Astrocyte (in vitro differentiated cells and primary cell): ENCODE measurements at regions not wholly inside any gene's neighbourhood (a gene's known extent, or its start where the extent isn't known, plus 50 kb on each side); places are given as distances from the start of the nearest gene placed in this dataset.

Source experiments
- DNase-seq: peaks from one replicate; pipeline ENCODE4 v3.0.0-alpha.2; 2010; ENCODE audit warnings: low read depth
- FAIRE-seq: peaks from 2 replicates; lab custom pipeline; 2011; peaks lifted over from hg19 to GRCh38; lab: Jason Lieb, UNC
- H2AFZ ChIP-seq: 2 replicates; pipeline ENCODE4 v1.6.0; 2012; ENCODE audit warnings: low read depth, low read length, inconsistent platforms
- H3K27ac ChIP-seq: 2 replicates; pipeline ENCODE4 v1.5.1; 2011; ENCODE audit warnings: low read depth, low read length, inconsistent platforms
- H3K27me3 ChIP-seq: 2 replicates; pipeline ENCODE4 v1.6.0; 2011; ENCODE audit warnings: low read length, inconsistent platforms; ENCODE audit not compliant: insufficient read depth
- H3K36me3 ChIP-seq: 2 replicates; pipeline ENCODE4 v1.5.1; 2011; ENCODE audit warnings: low read length, inconsistent platforms; ENCODE audit not compliant: insufficient read depth
- H3K4me1 ChIP-seq: 2 replicates; pipeline ENCODE4 v1.5.1; 2011; ENCODE audit warnings: low read length, inconsistent platforms; ENCODE audit not compliant: insufficient read depth
- H3K4me2 ChIP-seq: 2 replicates; pipeline ENCODE4 v1.6.0; 2012; ENCODE audit warnings: low read length, inconsistent platforms
- H3K4me3 ChIP-seq: 2 replicates; pipeline ENCODE4 v1.5.1; 2011; ENCODE audit warnings: low read depth, mild to moderate bottlenecking, low read length, inconsistent platforms; ENCODE audit not compliant: insufficient read depth
- H3K79me2 ChIP-seq: 2 replicates; pipeline ENCODE4 v1.6.0; 2012; ENCODE audit warnings: mild to moderate bottlenecking, low read length, inconsistent platforms; ENCODE audit not compliant: insufficient read depth
- H3K9ac ChIP-seq: 2 replicates; pipeline ENCODE4 v1.6.0; 2012; ENCODE audit warnings: mild to moderate bottlenecking, low read length, inconsistent platforms
- H3K9me3 ChIP-seq: 2 replicates; pipeline ENCODE4 v1.5.1; 2012; ENCODE audit warnings: low read depth, mild to moderate bottlenecking, low read length, inconsistent platforms; ENCODE audit not compliant: insufficient read depth
- H4K20me1 ChIP-seq: 2 replicates; pipeline ENCODE4 v1.6.0; 2012; ENCODE audit warnings: low read length, inconsistent platforms; ENCODE audit not compliant: insufficient read depth
- H3K27ac Mint-ChIP-seq: one replicate; pipeline ENCODE4 v1.8.0; 2021; ENCODE audit warnings: mild to moderate bottlenecking, mixed read lengths; ENCODE audit not compliant: unreplicated experiment
- H3K27me3 Mint-ChIP-seq: one replicate; pipeline ENCODE4 v1.8.0; 2021; ENCODE audit warnings: low read depth, mixed read lengths; ENCODE audit not compliant: unreplicated experiment
- H3K36me3 Mint-ChIP-seq: one replicate; pipeline ENCODE4 v1.8.0; 2021; ENCODE audit warnings: low read depth, mixed read lengths; ENCODE audit not compliant: unreplicated experiment
- H3K4me1 Mint-ChIP-seq: one replicate; pipeline ENCODE4 v1.8.0; 2021; ENCODE audit warnings: low read depth, mixed read lengths; ENCODE audit not compliant: unreplicated experiment
- H3K4me3 Mint-ChIP-seq: one replicate; pipeline ENCODE4 v1.8.0; 2021; ENCODE audit warnings: mild to moderate bottlenecking, moderate library complexity, mixed read lengths; ENCODE audit not compliant: unreplicated experiment
- H3K9me3 Mint-ChIP-seq: one replicate; pipeline ENCODE4 v1.8.0; 2021; ENCODE audit warnings: mild to moderate bottlenecking, mixed read lengths; ENCODE audit not compliant: unreplicated experiment
- CTCF ChIP-seq: IDR thresholded peaks from 2 replicates; pipeline ENCODE4 v1.5.1; 2011; ENCODE audit warnings: low read depth, mild to moderate bottlenecking, inconsistent platforms, low read length, moderate library complexity; ENCODE audit not compliant: insufficient read depth
- EZH2 ChIP-seq: IDR thresholded peaks from 2 replicates; pipeline ENCODE4 v1.6.1; 2012; ENCODE audit warnings: mild to moderate bottlenecking, low read length, inconsistent platforms; ENCODE audit not compliant: insufficient read depth

- Histone ChIP-seq H3K4me2 (no peak overlapping the region), H4K20me1 (no peaks in the 10 kb centered on the region), H3K9me3 (no peaks in the 10 kb centered on the region), H3K4me3 (no peak overlapping the region), H3K4me1 (no peaks in the 10 kb centered on the region), H3K27me3 (no peaks in the 10 kb centered on the region), H3K27ac (no peak overlapping the region), H2AFZ (no peak overlapping the region), H3K36me3 (no peaks in the 10 kb centered on the region), H3K9ac (no peak overlapping the region), H3K79me2 (no peaks in the 10 kb centered on the region)
- no peak overlapping the region for H3K4me3 Mint-ChIP-seq
- DNase-seq (no peak), FAIRE-seq (no peak)
- H3K9me3 Mint-ChIP-seq = no peaks in the 10 kb centered on the region
- H3K36me3 Mint-ChIP-seq = no peaks in the 10 kb centered on the region
- H3K4me1 Mint-ChIP-seq = peaks cover 3% of the 10 kb centered on the region
- TF ChIP-seq EZH2 = no peak
- TF ChIP-seq CTCF = no peak
- H3K27ac Mint-ChIP-seq = no peak overlapping the region
- H3K27me3 Mint-ChIP-seq = peaks cover 3% of the 10 kb centered on the region
These were observed 289.5 kb upstream of the FAT3 start for GRCh38 chr11:91935120-91935519.

- H3K4me1 ChIP-seq = no peaks in the 10 kb centered on the region
- Mint-ChIP-seq H3K4me3 (no peak overlapping the region), H3K27me3 (peaks cover 3% of the 10 kb centered on the region), H3K9me3 (no peaks in the 10 kb centered on the region), H3K36me3 (no peaks in the 10 kb centered on the region), H3K27ac (no peak overlapping the region), H3K4me1 (peaks cover 3% of the 10 kb centered on the region)
- no peaks in the 10 kb centered on the region for H3K9me3 ChIP-seq
- no peak overlapping the region for H3K4me3 ChIP-seq
- no peaks in the 10 kb centered on the region for H3K36me3 ChIP-seq
- H3K79me2 ChIP-seq = no peaks in the 10 kb centered on the region
- no peak for FAIRE-seq
- no peaks in the 10 kb centered on the region for H3K27me3 ChIP-seq
- H3K27ac ChIP-seq = no peak overlapping the region
- H3K4me2 ChIP-seq = no peak overlapping the region
- peak; percentile 25 for DNase-seq
- H3K9ac ChIP-seq = no peak overlapping the region
- H2AFZ ChIP-seq = no peak overlapping the region
- no peaks in the 10 kb centered on the region for H4K20me1 ChIP-seq
- TF ChIP-seq CTCF (no peak), EZH2 (no peak)
These were observed 292.3 kb upstream of the FAT3 start for GRCh38 chr11:91932151-91932821.

- H3K27ac ChIP-seq = no peak overlapping the region
- Mint-ChIP-seq H3K4me1 (peaks cover 11% of the 10 kb centered on the region), H3K36me3 (no peaks in the 10 kb centered on the region), H3K4me3 (no peak overlapping the region), H3K27me3 (peaks cover 6% of the 10 kb centered on the region), H3K9me3 (no peaks in the 10 kb centered on the region), H3K27ac (no peak overlapping the region)
- no peaks in the 10 kb centered on the region for H3K27me3 ChIP-seq
- DNase-seq = no peak
- no peak overlapping the region for H3K9ac ChIP-seq
- H3K4me3 ChIP-seq = no peak overlapping the region
- no peak for TF ChIP-seq EZH2
- no peak for TF ChIP-seq CTCF
- H2AFZ ChIP-seq = no peak overlapping the region
- no peaks in the 10 kb centered on the region for H4K20me1 ChIP-seq
- H3K36me3 ChIP-seq = no peaks in the 10 kb centered on the region
- H3K9me3 ChIP-seq = no peaks in the 10 kb centered on the region
- no peak overlapping the region for H3K4me2 ChIP-seq
- H3K4me1 ChIP-seq = no peaks in the 10 kb centered on the region
- no peak for FAIRE-seq
- no peaks in the 10 kb centered on the region for H3K79me2 ChIP-seq
These were observed 297.2 kb upstream of the FAT3 start for GRCh38 chr11:91927448-91927847.
